ENCODE measurements at regions not wholly inside any gene's neighbourhood (a gene's known extent, or its start where the extent isn't known, plus 50 kb on each side); places are given as distances from the start of the nearest gene placed in this dataset.
A peak's percentile ranks its signal among the peaks of the same experiment; 100 is the strongest.
"Not testable (repeated sequence)": the region's sequence is repeated elsewhere in the genome, so short reads cannot be mapped to it uniquely, and the experiment has no call there.

DNA sequence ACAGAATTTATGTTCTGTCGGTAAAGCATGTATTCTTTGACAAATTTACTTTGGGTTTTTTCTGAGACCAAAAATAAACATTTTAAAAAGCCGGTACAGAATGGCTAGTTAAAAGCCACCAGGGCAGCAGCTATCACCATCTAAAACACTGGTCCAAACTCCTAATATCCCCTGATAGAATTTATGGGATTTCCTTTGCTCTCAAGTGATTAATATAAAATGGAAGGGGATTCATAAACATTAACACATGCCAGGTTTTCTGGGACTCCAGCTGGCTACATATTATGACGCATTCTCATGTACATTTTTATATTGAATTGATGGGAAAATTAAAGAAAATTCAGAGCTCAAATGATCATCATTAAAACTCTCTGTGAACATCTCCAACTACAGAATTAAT is 640.8 kb downstream of the C12orf50 start:
- no peak for DNase-seq

DNA sequence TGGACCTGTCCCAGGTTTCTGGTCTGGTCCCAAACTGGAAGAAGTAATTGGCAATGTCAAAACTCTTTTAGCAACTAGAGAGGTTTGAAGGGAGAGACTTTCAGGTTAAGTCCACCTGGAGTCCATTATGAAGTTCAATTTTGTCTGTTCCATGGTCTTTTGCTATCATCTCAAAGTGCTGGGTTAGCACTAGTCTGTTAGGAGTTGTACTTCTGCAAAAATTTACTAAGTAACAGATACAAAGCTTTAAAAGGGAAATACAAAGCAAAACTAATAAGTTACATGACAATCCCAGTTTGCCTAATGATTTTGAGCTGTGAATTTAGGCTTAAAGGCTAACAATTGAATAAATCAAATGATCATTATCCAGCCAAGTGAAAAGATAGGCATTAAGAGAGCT is 643.9 kb downstream of the C12orf50 start:
- no peak for DNase-seq

DNA sequence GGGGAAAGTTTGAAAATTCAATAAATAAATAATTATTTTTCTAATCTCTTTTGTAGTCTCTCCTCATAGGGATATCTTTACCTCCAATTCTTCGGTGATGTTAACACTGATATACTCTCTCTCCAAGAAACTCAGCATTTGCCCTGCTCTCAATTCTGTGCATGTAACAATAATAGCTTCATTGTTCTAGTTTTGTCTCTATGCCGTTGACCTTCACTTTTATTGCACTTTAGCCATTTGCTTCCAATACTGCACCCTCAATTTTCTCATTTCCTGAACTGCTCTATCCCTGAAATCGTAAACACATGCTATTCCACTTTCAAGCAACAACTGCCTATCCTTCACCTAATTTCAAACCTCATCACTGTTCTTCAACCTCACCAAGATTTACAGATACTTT is 645.0 kb downstream of the C12orf50 start:
- no peak for DNase-seq

DNA sequence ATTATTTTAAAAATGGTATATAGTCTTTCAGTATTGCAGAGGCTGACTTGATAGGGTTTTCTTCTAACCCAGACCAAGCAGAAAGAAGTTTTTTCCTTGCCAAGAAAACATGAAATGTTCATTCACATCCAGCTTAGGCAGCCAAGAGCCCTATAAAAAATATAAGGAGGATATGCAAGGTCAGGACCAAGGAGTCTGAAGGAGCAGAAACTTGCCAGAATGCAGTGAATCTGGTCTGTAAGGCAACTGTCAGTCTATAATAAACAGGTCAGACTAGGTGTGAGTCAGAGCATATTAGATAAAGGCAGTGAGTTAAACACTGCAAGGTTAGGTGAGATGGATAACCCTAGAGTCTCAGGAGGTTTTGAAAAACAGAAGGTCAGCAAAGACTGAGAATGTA is 645.5 kb downstream of the C12orf50 start:
- DNase-seq = no peak

DNA sequence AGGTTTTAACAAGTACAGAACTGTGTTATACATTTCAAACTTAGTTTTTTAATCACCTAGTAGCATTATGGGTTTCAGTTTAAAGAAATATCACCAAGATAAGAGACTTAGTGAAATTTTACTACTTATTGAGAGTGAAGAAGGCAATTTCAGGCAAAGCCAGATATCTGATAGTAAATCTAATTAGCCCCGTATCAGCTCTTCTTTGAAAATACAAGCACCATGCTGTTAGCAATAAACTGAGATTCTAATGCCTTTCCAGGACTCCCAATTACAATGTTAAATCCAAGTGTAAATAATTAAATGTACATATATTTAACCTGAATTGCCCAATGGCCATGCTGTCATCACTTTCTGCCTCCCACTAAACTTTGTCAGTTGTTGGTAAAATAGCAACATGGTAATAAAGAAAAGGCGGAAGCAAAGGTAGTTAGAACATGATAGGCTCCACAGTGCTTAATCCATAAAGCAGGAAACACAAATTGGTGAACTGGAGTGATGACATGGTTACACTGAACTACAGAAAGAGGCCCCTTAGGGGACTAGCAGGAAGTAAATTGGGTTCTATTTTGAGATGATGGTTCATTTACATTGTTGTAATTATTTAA is 646.1 kb downstream of the C12orf50 start:
- peak; percentile 31 for DNase-seq

DNA sequence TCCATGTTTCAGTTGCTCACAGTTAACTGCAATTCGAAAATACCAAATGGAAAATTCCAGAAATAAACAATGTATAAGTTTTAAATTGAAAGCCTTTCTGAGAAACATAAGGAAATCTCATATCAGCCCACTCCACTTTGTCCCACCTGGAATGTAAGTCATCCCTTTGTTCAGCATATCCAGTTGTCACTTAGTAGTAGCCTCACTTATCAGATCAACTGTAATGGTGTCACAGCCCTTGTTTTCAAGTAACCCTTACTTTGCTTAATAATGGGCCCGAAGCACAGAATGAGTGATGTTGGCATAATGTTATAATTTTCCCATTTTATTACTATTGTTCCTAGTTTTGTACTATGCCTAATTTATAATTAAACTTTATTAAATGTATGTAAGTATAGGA is 646.8 kb downstream of the C12orf50 start:
- DNase-seq = no peak

DNA sequence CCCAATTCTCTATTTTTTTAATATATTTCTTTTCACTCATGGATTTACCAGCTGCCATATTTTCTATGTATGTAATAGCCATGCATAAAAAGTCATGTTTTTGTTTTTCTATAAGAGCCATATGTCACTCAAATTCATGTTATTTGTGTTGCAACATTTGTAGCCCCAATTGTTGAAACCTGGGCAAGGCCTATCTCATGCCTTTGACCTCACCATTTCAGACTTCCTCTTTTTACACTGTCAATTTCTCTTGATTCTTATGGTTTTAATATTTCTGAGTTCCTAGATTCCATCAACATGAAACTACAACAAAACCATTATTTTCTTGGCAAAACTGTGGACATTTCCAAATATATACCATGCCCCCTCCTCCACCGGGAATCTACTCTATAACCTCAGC is 647.5 kb downstream of the C12orf50 start:
- no peak for DNase-seq

DNA sequence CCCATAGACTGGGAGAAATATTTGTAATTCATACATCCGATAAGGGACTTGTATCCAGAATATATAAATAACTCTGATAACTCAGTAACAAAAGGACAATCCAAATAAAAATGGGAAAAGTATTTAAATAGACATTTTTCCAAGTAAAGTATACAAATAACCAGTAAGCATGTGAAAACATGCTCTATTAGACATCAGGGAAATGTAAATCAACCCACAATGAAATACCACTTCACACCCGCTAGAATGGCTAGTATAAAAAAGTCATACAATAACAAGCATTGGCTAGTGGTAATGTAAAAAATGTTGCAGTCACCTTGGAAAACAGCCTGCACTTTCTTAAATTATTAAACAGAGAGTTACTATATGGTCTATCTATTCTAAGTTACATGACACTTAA is 650.7 kb downstream of the C12orf50 start:
- DNase-seq = no peak

DNA sequence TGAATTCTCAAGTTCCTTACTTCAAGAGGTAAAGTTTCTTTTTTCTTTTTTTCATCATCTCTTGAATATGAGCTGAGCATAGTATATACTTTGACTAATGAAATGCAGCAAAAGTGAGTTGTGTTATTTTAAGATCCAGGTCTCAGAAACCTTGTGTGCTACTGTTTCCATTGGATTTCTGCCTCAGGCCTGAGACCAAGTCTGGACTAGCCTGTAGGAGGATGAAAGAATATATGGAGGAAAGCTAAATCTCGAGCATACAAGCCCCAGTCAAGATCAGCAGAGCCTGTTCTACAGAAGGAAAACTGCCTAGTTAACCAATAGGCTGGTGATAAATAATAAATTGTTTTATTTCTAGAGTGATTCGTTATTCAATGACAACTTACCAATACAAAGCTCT is 652.5 kb downstream of the C12orf50 start:
- no peak for DNase-seq

DNA sequence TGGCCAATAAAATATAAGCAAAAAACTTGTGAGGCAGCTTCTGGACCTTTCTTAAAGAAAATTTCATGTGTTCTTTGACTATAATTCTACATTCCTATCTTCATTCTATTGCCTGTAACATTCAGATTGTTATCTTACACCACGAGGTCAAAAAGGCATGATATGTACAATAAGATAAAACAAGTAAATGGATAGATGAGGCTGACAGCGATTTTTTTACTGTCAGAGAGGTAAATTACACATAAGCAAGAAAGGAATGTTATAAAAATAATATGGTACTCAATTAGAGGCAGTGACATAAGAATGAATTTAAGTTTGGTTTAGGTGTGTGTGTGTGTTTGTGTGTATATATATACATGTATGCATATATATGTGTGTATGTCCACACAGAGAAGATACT is 660.0 kb downstream of the C12orf50 start:
- no peak for DNase-seq

DNA sequence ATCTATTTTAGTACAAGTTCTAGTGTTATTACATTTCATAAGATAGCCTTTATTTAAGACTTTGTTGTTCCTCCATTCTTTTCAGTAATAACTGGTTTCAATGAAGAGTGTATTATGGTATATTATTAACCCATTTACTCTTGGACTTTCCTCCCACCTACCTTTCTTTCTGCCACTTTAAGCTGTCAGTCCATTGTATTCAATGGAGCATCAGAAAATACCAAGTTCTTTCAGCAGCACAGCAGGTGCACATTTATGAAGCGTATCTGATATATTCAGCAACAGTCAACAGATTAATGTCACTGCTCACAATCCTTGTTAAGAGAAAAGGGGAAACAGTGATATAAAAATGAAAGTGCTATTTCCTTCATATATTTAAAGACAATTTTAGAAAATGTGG is 660.9 kb downstream of the C12orf50 start:
- peak; percentile 91 for DNase-seq

DNA sequence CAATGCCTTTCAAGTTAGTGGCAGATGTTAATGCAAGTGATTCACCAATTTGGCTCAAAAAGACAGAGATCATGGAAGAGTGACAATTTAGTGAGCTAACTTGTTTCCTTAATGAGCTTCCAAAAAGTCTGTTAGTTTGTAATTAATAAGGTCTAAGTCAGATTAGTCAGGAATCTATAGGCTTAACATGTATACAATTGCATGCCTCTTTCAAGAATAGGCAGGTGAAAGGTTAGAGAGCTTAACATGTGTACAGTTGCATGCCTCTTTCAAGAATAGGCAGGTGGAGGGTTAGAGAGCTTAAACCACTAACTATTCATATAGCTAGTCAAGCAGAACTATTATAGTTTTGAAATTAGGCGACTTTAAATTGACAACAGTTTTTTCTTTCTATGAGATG is 663.8 kb downstream of the C12orf50 start:
- no peak for DNase-seq

DNA sequence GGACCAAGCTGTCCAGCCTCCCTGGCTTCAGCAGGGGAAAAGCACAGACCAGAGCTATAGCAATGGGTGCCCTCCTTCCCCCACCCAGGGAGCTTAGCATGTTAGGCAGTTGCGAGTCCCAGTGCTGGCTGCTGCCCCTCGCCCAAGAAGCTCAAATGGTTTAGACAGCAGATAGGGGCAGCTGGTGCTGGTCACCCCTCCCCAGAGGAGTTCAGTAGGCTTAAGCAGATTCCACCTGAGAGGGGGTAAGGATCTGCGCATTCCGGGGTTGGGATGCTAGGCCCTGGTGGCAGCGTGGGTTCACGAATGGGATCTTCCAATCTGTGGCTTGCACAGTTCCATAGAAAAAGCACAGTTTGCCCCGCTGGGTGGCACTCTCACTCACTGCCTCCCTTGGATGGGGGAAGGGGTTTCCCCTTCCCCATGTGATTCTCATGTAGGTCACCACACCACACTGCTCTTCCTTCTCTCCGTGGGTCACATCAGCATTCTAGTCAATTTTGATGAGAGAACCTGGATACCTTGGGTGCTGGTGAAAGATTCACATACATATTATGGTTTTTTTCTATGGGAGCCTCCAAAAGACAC is 665.6 kb downstream of the C12orf50 start:
- DNase-seq = no peak

DNA sequence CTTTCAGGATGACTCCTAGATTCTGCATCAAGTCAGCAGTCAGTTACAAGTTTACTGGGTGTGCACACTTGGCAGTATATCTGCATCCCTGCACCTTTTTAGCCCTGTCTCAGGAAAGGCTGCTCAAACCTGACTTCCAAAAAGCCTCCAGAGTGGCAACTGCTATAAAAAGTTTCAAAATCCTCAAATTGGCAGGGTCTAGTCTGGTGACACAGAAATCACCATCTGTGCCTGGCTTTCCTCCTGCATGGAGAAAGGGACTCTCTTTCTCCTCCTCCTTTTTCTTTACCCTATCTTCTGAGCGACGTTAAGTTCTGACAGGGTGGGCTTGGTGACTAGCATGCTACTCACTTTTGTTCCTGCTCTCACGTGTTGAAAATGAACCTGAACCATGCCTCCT is 679.5 kb downstream of the C12orf50 start:
- no peak for DNase-seq

DNA sequence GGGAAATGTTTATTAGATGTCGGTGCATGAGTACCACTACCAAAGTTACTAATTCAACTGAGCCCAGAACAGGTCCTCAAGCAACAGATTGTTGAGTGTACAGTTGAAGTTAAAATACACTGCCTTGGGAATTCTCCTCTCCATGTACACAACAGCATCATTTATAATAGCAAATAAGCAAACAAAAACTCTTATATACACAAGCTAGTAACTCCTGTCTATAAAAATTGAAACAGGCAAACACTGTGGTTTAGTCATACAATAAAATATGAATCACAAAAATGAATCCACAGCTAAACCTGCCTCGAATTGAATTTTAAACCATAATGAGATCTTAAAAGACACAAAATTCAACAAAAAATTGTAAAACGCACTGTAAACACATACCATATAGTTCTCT is 681.1 kb downstream of the C12orf50 start:
- no peak for DNase-seq

DNA sequence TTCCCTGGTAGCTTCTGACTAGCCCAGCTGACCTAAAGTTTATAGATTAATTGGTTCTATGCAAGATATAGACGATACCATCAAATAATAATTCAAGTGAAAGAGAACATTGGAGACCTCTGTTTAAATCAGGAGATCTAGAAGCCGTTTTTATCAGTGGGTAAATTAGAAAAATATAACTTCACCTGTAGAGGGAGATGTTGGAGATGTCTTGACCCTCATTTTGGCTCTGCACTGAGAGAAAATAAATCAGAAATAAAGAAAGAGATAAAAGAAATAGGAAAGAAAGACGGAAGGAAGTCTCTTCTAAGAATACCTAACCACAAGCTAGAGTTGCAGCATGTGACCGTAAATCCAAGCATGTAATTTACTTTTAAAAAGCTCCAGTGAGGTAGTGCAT is 684.5 kb downstream of the C12orf50 start:
- no peak for DNase-seq

DNA sequence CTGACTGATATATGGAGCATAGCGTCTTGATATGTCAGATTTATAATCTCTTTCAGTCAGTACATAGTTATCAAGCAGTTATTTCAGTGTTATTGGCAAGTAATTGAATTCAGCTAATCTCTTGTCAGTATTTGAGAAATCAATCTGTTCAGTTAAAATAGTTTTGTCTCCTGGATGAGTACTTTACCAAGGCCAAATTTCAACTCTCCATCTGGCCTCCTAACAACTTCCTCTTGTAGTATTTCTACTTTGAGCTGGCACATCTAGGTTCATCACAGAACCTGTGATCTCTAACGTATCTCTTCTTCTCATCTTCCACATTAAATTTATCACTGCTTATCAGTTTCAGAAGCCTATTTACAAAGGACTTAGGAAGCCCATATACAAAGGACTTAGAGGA is 690.5 kb downstream of the C12orf50 start:
- DNase-seq = no peak

DNA sequence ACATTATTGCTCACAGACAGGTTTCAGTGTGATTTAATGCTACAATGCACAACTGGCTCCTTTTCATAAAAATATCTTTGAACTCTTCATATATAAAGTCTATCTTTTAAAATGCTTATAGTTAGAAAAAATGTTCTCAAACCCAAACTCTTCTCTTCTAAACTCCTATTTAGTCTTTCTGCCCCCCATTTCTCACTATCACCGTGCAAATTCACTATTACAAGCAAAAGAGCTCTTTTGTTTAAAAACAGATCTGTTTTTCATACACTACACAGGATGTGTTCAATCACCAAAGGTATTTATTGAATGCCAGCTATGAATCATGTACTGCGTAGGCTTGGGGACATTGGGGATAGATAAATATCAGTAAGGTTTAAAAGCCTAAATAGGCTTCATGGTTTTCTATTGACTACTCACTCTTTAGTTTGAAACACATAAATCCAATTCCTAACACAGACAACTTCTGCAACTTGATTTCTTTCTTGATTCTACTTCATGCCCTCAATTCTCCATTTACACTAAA is 692.3 kb downstream of the C12orf50 start:
- no peak for DNase-seq

DNA sequence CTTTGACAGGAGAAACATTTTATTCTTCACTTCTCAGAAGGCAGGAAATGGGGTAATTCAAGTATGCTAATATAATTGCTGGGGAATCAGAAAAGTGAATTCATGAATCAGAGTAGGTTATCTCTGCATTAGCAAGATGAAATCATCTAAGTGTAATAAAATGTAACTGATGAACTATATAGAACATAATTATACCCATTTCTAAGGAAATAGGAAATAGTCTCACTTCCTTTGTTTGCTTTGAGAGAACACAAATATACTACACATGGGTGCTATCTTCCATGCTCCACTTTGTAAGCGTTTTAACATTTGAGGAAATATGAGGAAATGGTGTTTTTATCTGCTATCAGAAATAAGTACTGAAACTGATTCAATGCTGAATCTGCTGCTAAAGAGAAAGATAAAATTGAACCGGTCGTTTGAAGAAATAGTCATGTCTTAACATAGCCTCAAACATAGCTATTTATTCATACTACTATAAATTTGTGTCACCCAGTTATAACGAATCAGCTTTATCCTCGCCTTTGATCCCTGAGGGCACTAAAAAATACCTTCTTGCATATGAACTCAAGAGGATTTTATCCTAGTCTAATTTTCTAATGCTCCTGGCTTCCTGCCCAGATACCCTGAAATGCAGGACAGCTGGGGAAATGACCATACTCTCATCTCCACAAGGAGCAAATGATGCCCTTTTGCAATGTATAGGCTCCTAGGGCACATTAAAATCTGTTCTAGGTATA is 696.0 kb downstream of the C12orf50 start:
- DNase-seq = no peak

DNA sequence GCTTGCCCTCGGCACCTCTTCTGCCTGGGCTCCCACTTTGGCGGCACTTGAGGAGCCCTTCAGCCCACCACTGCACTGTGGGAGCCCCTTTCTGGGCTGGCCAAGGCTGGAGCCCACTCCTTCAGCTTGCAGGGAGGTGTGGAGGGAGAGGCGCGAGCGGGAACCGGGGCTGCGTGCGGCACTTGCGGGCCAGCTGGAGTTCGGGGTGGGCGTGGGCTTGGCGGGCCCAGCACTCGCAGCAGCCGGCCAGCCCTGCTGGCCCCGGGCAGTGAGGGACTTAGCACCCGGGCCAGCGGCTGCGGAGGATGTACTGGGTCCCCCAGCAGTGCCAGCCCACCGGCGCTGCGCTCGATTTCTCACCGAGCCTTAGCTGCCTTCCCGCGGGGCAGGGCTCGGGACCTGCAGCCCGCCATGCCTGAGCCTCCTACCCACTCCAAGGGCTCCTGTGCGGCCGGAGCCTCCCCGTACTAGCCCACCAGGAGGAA is 699.1 kb downstream of the C12orf50 start:
- DNase-seq = not testable (repeated sequence)

DNA sequence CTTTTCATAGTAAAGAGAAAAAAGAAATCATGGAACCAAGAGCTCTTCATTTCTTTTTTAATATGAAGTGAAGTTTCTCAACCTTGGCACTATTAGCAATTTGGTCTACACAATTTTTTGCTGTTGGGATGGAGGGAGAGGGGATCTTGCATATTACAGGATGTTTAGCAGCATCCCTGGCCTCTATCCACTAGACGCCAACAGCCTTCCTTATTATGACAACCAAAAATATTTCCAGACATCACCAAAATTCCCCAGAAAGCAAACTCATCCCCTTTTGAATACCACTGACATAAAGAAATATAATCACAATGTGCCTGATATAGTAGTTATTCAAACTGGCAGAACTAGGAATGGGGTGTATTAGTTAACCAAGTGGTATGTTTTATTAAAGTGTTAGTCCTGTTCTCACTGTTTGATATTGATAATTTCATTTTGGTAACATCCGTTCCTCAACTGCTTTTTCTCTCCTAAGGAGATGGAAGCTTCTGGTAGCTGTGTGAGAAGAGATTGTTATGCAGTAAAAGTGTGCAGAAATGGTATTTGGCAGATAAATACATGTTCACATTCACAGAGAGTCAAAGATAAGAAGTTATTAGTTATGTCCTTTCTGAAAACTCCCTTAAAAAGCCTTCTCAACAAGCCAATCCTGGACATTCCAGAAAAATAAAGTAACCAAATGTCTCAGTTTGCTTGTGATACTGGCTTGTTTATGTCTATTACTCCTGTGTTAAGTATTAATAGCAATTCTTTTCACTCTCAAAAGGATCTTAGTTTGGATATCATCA is 699.9 kb downstream of the C12orf50 start:
- DNase-seq = no peak

DNA sequence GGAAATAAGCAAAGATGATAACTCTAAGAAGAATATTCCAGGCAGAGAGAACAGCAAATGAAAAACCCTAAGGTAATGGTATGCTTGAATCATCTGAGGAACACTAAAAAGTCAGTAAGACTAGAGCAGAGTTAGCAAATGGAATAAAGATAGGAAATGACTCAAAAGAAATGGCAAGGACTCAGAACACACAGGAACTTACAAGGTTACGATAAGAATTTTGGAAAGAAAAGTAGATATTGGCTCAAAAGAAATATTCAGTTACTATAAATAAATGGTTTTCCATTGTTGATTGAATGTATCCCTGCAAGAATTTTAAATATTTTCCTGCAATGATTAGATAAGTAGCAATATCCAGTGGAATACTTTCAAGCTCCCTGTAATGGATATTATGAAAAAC is 705.8 kb downstream of the C12orf50 start:
- DNase-seq = no peak

DNA sequence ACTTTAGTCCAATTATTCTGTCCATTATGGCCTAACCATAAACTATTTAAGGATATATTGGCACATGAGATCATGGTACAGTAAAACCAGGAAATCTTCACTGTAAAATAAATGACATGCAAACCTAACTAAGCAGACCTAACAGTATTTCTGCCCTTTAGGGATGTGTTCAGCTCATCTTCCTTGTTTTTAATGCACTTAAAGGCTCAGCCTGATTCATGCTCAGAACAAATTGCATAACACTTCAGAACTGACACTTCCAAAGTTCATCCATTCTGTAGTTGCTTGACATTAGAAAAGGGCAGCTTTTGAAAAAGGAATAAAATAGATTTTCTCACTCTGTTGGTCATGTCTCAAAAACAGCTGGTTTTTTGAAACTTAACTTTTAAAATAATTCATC is 708.5 kb downstream of the C12orf50 start:
- no peak for DNase-seq
